Astrocyte (in vitro differentiated cells and primary cell): ENCODE measurements at regions not wholly inside any gene's neighbourhood (a gene's known extent, or its start where the extent isn't known, plus 50 kb on each side); places are given as distances from the start of the nearest gene placed in this dataset.

Experiments
- DNase-seq: peaks from one replicate; pipeline ENCODE4 v3.0.0-alpha.2; 2010; ENCODE audit warnings: low read depth
- FAIRE-seq: peaks from 2 replicates; lab custom pipeline; 2011; peaks lifted over from hg19 to GRCh38; lab: Jason Lieb, UNC
- H2AFZ ChIP-seq: 2 replicates; pipeline ENCODE4 v1.6.0; 2012; ENCODE audit warnings: low read depth, low read length, inconsistent platforms
- H3K27ac ChIP-seq: 2 replicates; pipeline ENCODE4 v1.5.1; 2011; ENCODE audit warnings: low read depth, low read length, inconsistent platforms
- H3K27me3 ChIP-seq: 2 replicates; pipeline ENCODE4 v1.6.0; 2011; ENCODE audit warnings: low read length, inconsistent platforms; ENCODE audit not compliant: insufficient read depth
- H3K36me3 ChIP-seq: 2 replicates; pipeline ENCODE4 v1.5.1; 2011; ENCODE audit warnings: low read length, inconsistent platforms; ENCODE audit not compliant: insufficient read depth
- H3K4me1 ChIP-seq: 2 replicates; pipeline ENCODE4 v1.5.1; 2011; ENCODE audit warnings: low read length, inconsistent platforms; ENCODE audit not compliant: insufficient read depth
- H3K4me2 ChIP-seq: 2 replicates; pipeline ENCODE4 v1.6.0; 2012; ENCODE audit warnings: low read length, inconsistent platforms
- H3K4me3 ChIP-seq: 2 replicates; pipeline ENCODE4 v1.5.1; 2011; ENCODE audit warnings: low read depth, mild to moderate bottlenecking, low read length, inconsistent platforms; ENCODE audit not compliant: insufficient read depth
- H3K79me2 ChIP-seq: 2 replicates; pipeline ENCODE4 v1.6.0; 2012; ENCODE audit warnings: mild to moderate bottlenecking, low read length, inconsistent platforms; ENCODE audit not compliant: insufficient read depth
- H3K9ac ChIP-seq: 2 replicates; pipeline ENCODE4 v1.6.0; 2012; ENCODE audit warnings: mild to moderate bottlenecking, low read length, inconsistent platforms
- H3K9me3 ChIP-seq: 2 replicates; pipeline ENCODE4 v1.5.1; 2012; ENCODE audit warnings: low read depth, mild to moderate bottlenecking, low read length, inconsistent platforms; ENCODE audit not compliant: insufficient read depth
- H4K20me1 ChIP-seq: 2 replicates; pipeline ENCODE4 v1.6.0; 2012; ENCODE audit warnings: low read length, inconsistent platforms; ENCODE audit not compliant: insufficient read depth
- H3K27ac Mint-ChIP-seq: one replicate; pipeline ENCODE4 v1.8.0; 2021; ENCODE audit warnings: mild to moderate bottlenecking, mixed read lengths; ENCODE audit not compliant: unreplicated experiment
- H3K27me3 Mint-ChIP-seq: one replicate; pipeline ENCODE4 v1.8.0; 2021; ENCODE audit warnings: low read depth, mixed read lengths; ENCODE audit not compliant: unreplicated experiment
- H3K36me3 Mint-ChIP-seq: one replicate; pipeline ENCODE4 v1.8.0; 2021; ENCODE audit warnings: low read depth, mixed read lengths; ENCODE audit not compliant: unreplicated experiment
- H3K4me1 Mint-ChIP-seq: one replicate; pipeline ENCODE4 v1.8.0; 2021; ENCODE audit warnings: low read depth, mixed read lengths; ENCODE audit not compliant: unreplicated experiment
- H3K4me3 Mint-ChIP-seq: one replicate; pipeline ENCODE4 v1.8.0; 2021; ENCODE audit warnings: mild to moderate bottlenecking, moderate library complexity, mixed read lengths; ENCODE audit not compliant: unreplicated experiment
- H3K9me3 Mint-ChIP-seq: one replicate; pipeline ENCODE4 v1.8.0; 2021; ENCODE audit warnings: mild to moderate bottlenecking, mixed read lengths; ENCODE audit not compliant: unreplicated experiment
- EZH2 ChIP-seq: IDR thresholded peaks from 2 replicates; pipeline ENCODE4 v1.6.1; 2012; ENCODE audit warnings: mild to moderate bottlenecking, low read length, inconsistent platforms; ENCODE audit not compliant: insufficient read depth
- TF ChIP-seq, protein P1 (sequence below): IDR thresholded peaks from 2 replicates; pipeline ENCODE4 v1.5.1; 2011; ENCODE audit warnings: low read depth, mild to moderate bottlenecking, inconsistent platforms, low read length, moderate library complexity; ENCODE audit not compliant: insufficient read depth

GRCh38 chr10:6973899-6974298, 393.8 kb upstream of the PRKCQ start:
- no peak overlapping the region for H3K27ac Mint-ChIP-seq
- no peaks in the 10 kb centered on the region for H3K27me3 ChIP-seq
- H3K27me3 Mint-ChIP-seq = peaks cover 6% of the 10 kb centered on the region
- H3K4me1 Mint-ChIP-seq = no peaks in the 10 kb centered on the region
- no peaks in the 10 kb centered on the region for H3K36me3 Mint-ChIP-seq
- no peak overlapping the region for H3K27ac ChIP-seq
- H3K4me2 ChIP-seq = no peak overlapping the region
- no peak overlapping the region for H3K4me3 Mint-ChIP-seq
- no peaks in the 10 kb centered on the region for H3K36me3 ChIP-seq
- no peaks in the 10 kb centered on the region for H3K4me1 ChIP-seq
- no peaks in the 10 kb centered on the region for H4K20me1 ChIP-seq
- no peak for FAIRE-seq
- H3K9ac ChIP-seq = no peak overlapping the region
- H3K79me2 ChIP-seq = no peaks in the 10 kb centered on the region
- TF ChIP-seq EZH2 = no peak
- TF ChIP-seq, protein P1, sequence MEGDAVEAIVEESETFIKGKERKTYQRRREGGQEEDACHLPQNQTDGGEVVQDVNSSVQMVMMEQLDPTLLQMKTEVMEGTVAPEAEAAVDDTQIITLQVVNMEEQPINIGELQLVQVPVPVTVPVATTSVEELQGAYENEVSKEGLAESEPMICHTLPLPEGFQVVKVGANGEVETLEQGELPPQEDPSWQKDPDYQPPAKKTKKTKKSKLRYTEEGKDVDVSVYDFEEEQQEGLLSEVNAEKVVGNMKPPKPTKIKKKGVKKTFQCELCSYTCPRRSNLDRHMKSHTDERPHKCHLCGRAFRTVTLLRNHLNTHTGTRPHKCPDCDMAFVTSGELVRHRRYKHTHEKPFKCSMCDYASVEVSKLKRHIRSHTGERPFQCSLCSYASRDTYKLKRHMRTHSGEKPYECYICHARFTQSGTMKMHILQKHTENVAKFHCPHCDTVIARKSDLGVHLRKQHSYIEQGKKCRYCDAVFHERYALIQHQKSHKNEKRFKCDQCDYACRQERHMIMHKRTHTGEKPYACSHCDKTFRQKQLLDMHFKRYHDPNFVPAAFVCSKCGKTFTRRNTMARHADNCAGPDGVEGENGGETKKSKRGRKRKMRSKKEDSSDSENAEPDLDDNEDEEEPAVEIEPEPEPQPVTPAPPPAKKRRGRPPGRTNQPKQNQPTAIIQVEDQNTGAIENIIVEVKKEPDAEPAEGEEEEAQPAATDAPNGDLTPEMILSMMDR = no peak
- H3K9me3 Mint-ChIP-seq = no peaks in the 10 kb centered on the region
- H3K4me3 ChIP-seq = no peak overlapping the region
- DNase-seq = no peak
- no peaks in the 10 kb centered on the region for H3K9me3 ChIP-seq
- H2AFZ ChIP-seq = no peak overlapping the region

DNA sequence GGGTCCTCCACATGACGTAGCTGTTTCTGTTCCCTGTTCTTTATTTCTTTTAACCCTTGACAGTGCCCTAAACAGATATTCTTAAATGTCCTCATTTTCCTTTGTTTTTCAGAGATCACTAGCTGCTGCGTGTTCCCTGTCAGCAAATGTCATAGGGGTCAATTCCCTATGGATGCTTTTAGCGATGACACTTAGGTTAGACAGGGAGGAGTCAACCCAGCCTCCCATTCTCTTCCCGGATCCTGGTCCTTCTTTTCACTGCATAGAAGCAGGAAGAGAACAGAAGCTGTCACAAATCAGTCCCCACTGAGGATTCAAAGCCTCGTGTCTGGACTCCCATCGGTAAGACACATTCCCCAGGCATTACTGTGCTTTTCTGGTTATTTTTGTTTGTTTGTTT, 392.1 kb upstream of the PRKCQ start:
- no peak overlapping the region for H2AFZ ChIP-seq
- FAIRE-seq (no peak), DNase-seq (no peak)
- H4K20me1 ChIP-seq = no peaks in the 10 kb centered on the region
- no peaks in the 10 kb centered on the region for H3K4me1 Mint-ChIP-seq
- H3K27ac Mint-ChIP-seq = no peak overlapping the region
- H3K9me3 ChIP-seq = no peaks in the 10 kb centered on the region
- no peaks in the 10 kb centered on the region for H3K4me1 ChIP-seq
- no peak overlapping the region for H3K4me2 ChIP-seq
- no peak overlapping the region for H3K27ac ChIP-seq
- no peak overlapping the region for H3K4me3 Mint-ChIP-seq
- no peaks in the 10 kb centered on the region for H3K36me3 ChIP-seq
- TF ChIP-seq, protein P1 = no peak
- no peak for TF ChIP-seq EZH2
- no peaks in the 10 kb centered on the region for H3K79me2 ChIP-seq
- no peaks in the 10 kb centered on the region for H3K27me3 ChIP-seq
- no peak overlapping the region for H3K4me3 ChIP-seq
- no peaks in the 10 kb centered on the region for H3K36me3 Mint-ChIP-seq
- H3K9ac ChIP-seq = no peak overlapping the region
- H3K27me3 Mint-ChIP-seq = peaks cover 6% of the 10 kb centered on the region
- no peaks in the 10 kb centered on the region for H3K9me3 Mint-ChIP-seq

GRCh38 chr10:6969659-6970058, 389.6 kb upstream of the PRKCQ start:
- Mint-ChIP-seq H3K4me1 (no peaks in the 10 kb centered on the region), H3K36me3 (no peaks in the 10 kb centered on the region), H3K27me3 (peaks cover 6% of the 10 kb centered on the region), H3K27ac (no peak overlapping the region), H3K9me3 (no peaks in the 10 kb centered on the region), H3K4me3 (no peak overlapping the region)
- Histone ChIP-seq H3K27me3 (no peaks in the 10 kb centered on the region), H3K4me3 (no peak overlapping the region), H3K79me2 (no peaks in the 10 kb centered on the region), H3K36me3 (no peaks in the 10 kb centered on the region), H3K27ac (no peak overlapping the region), H3K9ac (no peak overlapping the region), H2AFZ (no peak overlapping the region), H3K4me1 (no peaks in the 10 kb centered on the region), H3K9me3 (no peaks in the 10 kb centered on the region), H3K4me2 (no peak overlapping the region), H4K20me1 (no peaks in the 10 kb centered on the region)
- TF ChIP-seq, protein P1 = no peak
- TF ChIP-seq EZH2 = no peak
- no peak for FAIRE-seq
- no peak for DNase-seq
